SU-DHL-6 (cell line): ENCODE measurements at regions not wholly inside any gene's neighbourhood (a gene's known extent, or its start where the extent isn't known, plus 50 kb on each side); places are given as distances from the start of the nearest gene placed in this dataset.

Experiments used
- CTCF ChIP-seq: fragments of 200-600 bp; sonication (generic); IDR thresholded peaks from one replicate; pipeline ENCODE4 v1.5.1; 2017; ENCODE audit warnings: antibody characterized with exemption, mild to moderate bottlenecking, low read length, moderate library complexity; ENCODE audit not compliant: insufficient read depth, poor library complexity, severe bottlenecking
- EZH2phosphoT487 ChIP-seq: fragments of 200-600 bp; sonication (generic), shearing (Covaris generic); conservative IDR thresholded peaks from 2 replicates; pipeline ENCODE4 v1.6.1; 2018; ENCODE audit warnings: mild to moderate bottlenecking, antibody characterized with exemption, low read length, moderate library complexity, mixed read lengths

DNA sequence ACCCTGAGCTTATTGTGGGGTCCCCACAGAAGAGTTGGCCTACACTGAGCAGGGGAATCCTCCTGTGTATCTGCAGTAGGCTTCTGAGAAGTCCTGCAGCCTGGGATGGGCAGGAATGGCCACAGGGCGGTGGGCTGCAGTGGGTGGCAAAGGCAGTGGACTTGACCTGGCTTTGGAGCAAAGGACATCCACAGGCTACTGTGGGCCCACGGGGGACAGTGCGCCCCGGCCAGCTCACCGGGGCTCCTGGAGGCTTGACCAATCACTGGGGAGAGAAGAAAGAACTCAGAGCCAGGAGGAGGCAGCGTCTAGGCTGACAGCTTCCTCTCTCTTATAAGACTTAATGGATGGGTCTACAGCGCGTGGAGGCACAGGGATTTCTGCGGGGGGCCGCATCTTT, 488.8 kb upstream of the MGMT start:
- TF ChIP-seq CTCF: no peak
- TF ChIP-seq EZH2phosphoT487: no peak
